ENCODE measurements at regions not wholly inside any gene's neighbourhood (a gene's known extent, or its start where the extent isn't known, plus 50 kb on each side); places are given as distances from the start of the nearest gene placed in this dataset.

DNA sequence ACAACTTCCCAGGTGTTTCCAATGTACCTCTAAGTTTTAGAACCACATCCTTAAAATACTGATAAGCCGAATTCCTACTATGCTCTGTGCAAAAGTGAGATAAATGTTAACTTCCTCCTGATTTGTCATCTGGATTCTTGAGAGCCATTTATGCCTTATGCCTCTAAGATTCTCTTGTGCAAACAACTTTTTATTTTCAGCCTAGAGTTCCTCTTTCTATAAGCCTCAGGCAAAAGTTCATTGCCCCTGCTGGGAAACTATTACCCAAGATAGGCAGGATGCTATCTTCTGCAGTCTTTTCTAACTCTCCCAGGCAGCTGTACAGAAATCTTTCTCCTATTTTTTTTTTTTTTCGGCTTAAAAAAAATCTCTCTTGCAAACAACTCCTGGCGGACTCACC is 216.1 kb downstream of the KCNJ3 start:
- TF ChIP-seq SP1 (IDR thresholded peaks at IDR 0.05) (no peak), SUZ12 (IDR thresholded peaks at IDR 0.05) (no peak), BHLHE40 (IDR thresholded peaks at IDR 0.05; ENCODE audit: borderline replicate concordance) (no peak), TARDBP (IDR thresholded peaks at IDR 0.05) (no peak), FOXK2 (IDR thresholded peaks at IDR 0.05) (no peak), ZNF384 (IDR thresholded peaks at IDR 0.05) (no peak), FOXM1 (IDR thresholded peaks at IDR 0.05; ENCODE audit: borderline replicate concordance) (no peak), LEF1 (IDR thresholded peaks at IDR 0.05; ENCODE audit: borderline replicate concordance) (no peak), NFRKB (IDR thresholded peaks at IDR 0.05) (no peak), HDGF (IDR thresholded peaks at IDR 0.05; ENCODE audit: borderline replicate concordance) (no peak), L3MBTL2 (conservative IDR thresholded peaks at IDR 0.05) (no peak), FOXA1 (IDR thresholded peaks at IDR 0.05) (no peak), CTBP1 (IDR thresholded peaks at IDR 0.05; ENCODE audit: borderline replicate concordance) (no peak)
- TF ChIP-seq, protein P1, sequence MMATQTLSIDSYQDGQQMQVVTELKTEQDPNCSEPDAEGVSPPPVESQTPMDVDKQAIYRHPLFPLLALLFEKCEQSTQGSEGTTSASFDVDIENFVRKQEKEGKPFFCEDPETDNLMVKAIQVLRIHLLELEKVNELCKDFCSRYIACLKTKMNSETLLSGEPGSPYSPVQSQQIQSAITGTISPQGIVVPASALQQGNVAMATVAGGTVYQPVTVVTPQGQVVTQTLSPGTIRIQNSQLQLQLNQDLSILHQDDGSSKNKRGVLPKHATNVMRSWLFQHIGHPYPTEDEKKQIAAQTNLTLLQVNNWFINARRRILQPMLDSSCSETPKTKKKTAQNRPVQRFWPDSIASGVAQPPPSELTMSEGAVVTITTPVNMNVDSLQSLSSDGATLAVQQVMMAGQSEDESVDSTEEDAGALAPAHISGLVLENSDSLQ (IDR thresholded peaks at IDR 0.05), result no peak
